ENCODE measurements at regions not wholly inside any gene's neighbourhood (a gene's known extent, or its start where the extent isn't known, plus 50 kb on each side); places are given as distances from the start of the nearest gene placed in this dataset.

DNA sequence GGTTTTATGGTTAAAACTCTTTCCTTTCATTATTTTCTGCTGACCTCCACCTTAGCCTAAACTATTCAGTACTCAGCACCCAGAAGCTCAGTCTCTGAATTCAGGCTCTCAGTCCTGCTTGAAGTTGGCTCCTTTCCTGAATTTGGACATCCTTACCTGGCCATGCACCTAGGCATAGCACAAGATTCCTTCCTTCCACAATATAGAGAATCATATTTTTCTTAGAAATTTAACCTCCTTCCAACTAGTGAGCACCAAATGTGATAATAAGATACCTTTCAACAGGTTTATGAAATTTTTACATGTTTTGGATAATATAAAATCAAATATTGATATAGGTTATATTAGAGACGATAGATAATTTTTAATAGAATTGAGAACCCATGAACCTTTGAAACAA lies 905.6 kb upstream of the GHITM start:
- H3K27me3 ChIP-seq (ENCODE audit: insufficient read depth, low read length, poor library complexity, severe bottlenecking), result no peaks in the 10 kb centered on the region
- H2AFZ ChIP-seq (ENCODE audit: low read length), result no peak overlapping the region
- H3K4me1 ChIP-seq (ENCODE audit: insufficient read depth, low read length, poor library complexity, severe bottlenecking), result no peaks in the 10 kb centered on the region
- no peaks in the 10 kb centered on the region for H4K20me1 ChIP-seq (ENCODE audit: insufficient read depth, low read length, poor library complexity, severe bottlenecking)
- no peaks in the 10 kb centered on the region for H3K9me3 ChIP-seq (ENCODE audit: insufficient read depth, low read depth, low read length)
- H3K4me2 ChIP-seq (ENCODE audit: low read depth, low read length, poor library complexity, severe bottlenecking), result no peak overlapping the region
- no peak for TF ChIP-seq EZH2phosphoT487 (IDR thresholded peaks at IDR 0.05; ENCODE audit: borderline replicate concordance)
- TF ChIP-seq, protein P1, sequence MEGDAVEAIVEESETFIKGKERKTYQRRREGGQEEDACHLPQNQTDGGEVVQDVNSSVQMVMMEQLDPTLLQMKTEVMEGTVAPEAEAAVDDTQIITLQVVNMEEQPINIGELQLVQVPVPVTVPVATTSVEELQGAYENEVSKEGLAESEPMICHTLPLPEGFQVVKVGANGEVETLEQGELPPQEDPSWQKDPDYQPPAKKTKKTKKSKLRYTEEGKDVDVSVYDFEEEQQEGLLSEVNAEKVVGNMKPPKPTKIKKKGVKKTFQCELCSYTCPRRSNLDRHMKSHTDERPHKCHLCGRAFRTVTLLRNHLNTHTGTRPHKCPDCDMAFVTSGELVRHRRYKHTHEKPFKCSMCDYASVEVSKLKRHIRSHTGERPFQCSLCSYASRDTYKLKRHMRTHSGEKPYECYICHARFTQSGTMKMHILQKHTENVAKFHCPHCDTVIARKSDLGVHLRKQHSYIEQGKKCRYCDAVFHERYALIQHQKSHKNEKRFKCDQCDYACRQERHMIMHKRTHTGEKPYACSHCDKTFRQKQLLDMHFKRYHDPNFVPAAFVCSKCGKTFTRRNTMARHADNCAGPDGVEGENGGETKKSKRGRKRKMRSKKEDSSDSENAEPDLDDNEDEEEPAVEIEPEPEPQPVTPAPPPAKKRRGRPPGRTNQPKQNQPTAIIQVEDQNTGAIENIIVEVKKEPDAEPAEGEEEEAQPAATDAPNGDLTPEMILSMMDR (conservative IDR thresholded peaks at IDR 0.05; ENCODE audit: low read length), result no peak
- no peaks in the 10 kb centered on the region for H3K79me2 ChIP-seq (ENCODE audit: insufficient read depth, low read length)
- H3K36me3 ChIP-seq (ENCODE audit: insufficient read depth, low read length), result no peaks in the 10 kb centered on the region
- no peaks in the 10 kb centered on the region for H3K9me2 ChIP-seq (replicated peaks; ENCODE audit: low read depth, low read length)
- no peaks in the 10 kb centered on the region for H3F3A ChIP-seq (ENCODE audit: low read depth)
- H3K4me3 ChIP-seq (ENCODE audit: low read length, poor library complexity, severe bottlenecking), result no peak overlapping the region
- no peak overlapping the region for H3K9ac ChIP-seq (ENCODE audit: low read depth, low read length, poor library complexity, severe bottlenecking)

DNA sequence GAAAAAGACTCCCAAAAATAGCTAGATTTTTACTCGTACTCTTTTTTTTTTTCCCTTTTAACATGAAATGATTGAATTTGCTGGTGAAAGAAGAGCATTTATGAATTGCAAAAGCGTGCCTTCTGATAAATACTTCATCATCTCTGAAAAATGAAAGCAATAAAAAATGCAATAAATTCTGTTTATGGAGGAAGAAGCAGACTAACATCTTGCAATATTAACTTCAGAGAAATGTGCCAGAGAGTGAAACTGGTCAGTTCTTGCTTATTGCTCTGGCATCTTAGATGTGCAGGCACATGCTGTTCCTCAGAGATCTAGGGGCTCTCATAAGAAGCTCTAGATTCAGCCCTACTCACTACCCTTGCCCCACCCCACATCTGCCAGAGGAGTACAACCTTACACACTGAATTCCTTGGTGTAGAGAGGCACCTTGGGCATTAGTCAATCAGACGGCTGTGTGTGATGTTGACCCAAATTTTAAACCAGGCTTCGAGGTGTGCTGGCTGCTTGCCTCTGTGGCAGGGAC lies 891.1 kb upstream of the GHITM start:
- TF ChIP-seq, protein P1 (conservative IDR thresholded peaks at IDR 0.05; ENCODE audit: low read length), result no peak
- TF ChIP-seq EZH2phosphoT487 (IDR thresholded peaks at IDR 0.05; ENCODE audit: borderline replicate concordance), result no peak
- H3K9me3 ChIP-seq (ENCODE audit: insufficient read depth, low read depth, low read length), result no peaks in the 10 kb centered on the region
- H3K4me3 ChIP-seq (ENCODE audit: low read length, poor library complexity, severe bottlenecking), result no peak overlapping the region
- H3K4me2 ChIP-seq (ENCODE audit: low read depth, low read length, poor library complexity, severe bottlenecking), result no peak overlapping the region
- H3K36me3 ChIP-seq (ENCODE audit: insufficient read depth, low read length), result no peaks in the 10 kb centered on the region
- H3F3A ChIP-seq (ENCODE audit: low read depth), result no peaks in the 10 kb centered on the region
- no peaks in the 10 kb centered on the region for H4K20me1 ChIP-seq (ENCODE audit: insufficient read depth, low read length, poor library complexity, severe bottlenecking)
- H2AFZ ChIP-seq (ENCODE audit: low read length), result no peak overlapping the region
- H3K79me2 ChIP-seq (ENCODE audit: insufficient read depth, low read length), result no peaks in the 10 kb centered on the region
- H3K9me2 ChIP-seq (replicated peaks; ENCODE audit: low read depth, low read length), result no peaks in the 10 kb centered on the region
- H3K4me1 ChIP-seq (ENCODE audit: insufficient read depth, low read length, poor library complexity, severe bottlenecking), result no peaks in the 10 kb centered on the region
- H3K9ac ChIP-seq (ENCODE audit: low read depth, low read length, poor library complexity, severe bottlenecking), result no peak overlapping the region
- H3K27me3 ChIP-seq (ENCODE audit: insufficient read depth, low read length, poor library complexity, severe bottlenecking), result no peaks in the 10 kb centered on the region

GRCh38 chr10:83250396-83250795 lies 888.9 kb upstream of the GHITM start:
- Histone ChIP-seq H2AFZ (ENCODE audit: low read length) (no peak overlapping the region), H3K9me3 (ENCODE audit: insufficient read depth, low read depth, low read length) (no peaks in the 10 kb centered on the region), H3F3A (ENCODE audit: low read depth) (no peaks in the 10 kb centered on the region), H3K4me2 (ENCODE audit: low read depth, low read length, poor library complexity, severe bottlenecking) (no peak overlapping the region), H3K27me3 (ENCODE audit: insufficient read depth, low read length, poor library complexity, severe bottlenecking) (no peaks in the 10 kb centered on the region), H3K9ac (ENCODE audit: low read depth, low read length, poor library complexity, severe bottlenecking) (no peak overlapping the region), H3K36me3 (ENCODE audit: insufficient read depth, low read length) (no peaks in the 10 kb centered on the region), H3K4me3 (ENCODE audit: low read length, poor library complexity, severe bottlenecking) (no peak overlapping the region), H3K4me1 (ENCODE audit: insufficient read depth, low read length, poor library complexity, severe bottlenecking) (no peaks in the 10 kb centered on the region), H4K20me1 (ENCODE audit: insufficient read depth, low read length, poor library complexity, severe bottlenecking) (no peaks in the 10 kb centered on the region), H3K9me2 (replicated peaks; ENCODE audit: low read depth, low read length) (no peaks in the 10 kb centered on the region), H3K79me2 (ENCODE audit: insufficient read depth, low read length) (no peaks in the 10 kb centered on the region)
- no peak for TF ChIP-seq EZH2phosphoT487 (IDR thresholded peaks at IDR 0.05; ENCODE audit: borderline replicate concordance)
- TF ChIP-seq, protein P1 (conservative IDR thresholded peaks at IDR 0.05; ENCODE audit: low read length), result no peak

Data from Loucy (cell line).